Activated T-helper 1 cell treated with anti-CD3 and anti-CD28 coated beads, Interleukin-2, amount 50 U/mL, for 16 hours (primary cell): ENCODE measurements at regions not wholly inside any gene's neighbourhood (a gene's known extent, or its start where the extent isn't known, plus 50 kb on each side); places are given as distances from the start of the nearest gene placed in this dataset.
"Not testable (repeated sequence)": the region's sequence is repeated elsewhere in the genome, so short reads cannot be mapped to it uniquely, and the experiment has no call there.

Experiments used
- DNase-seq, 2 donors: peaks; one replicate each; pipeline ENCODE4 v3.0.0-alpha.2; 2020; ENCODE audit warnings: low read depth in 1 of 2, low spot score in 1 of 2

DNA sequence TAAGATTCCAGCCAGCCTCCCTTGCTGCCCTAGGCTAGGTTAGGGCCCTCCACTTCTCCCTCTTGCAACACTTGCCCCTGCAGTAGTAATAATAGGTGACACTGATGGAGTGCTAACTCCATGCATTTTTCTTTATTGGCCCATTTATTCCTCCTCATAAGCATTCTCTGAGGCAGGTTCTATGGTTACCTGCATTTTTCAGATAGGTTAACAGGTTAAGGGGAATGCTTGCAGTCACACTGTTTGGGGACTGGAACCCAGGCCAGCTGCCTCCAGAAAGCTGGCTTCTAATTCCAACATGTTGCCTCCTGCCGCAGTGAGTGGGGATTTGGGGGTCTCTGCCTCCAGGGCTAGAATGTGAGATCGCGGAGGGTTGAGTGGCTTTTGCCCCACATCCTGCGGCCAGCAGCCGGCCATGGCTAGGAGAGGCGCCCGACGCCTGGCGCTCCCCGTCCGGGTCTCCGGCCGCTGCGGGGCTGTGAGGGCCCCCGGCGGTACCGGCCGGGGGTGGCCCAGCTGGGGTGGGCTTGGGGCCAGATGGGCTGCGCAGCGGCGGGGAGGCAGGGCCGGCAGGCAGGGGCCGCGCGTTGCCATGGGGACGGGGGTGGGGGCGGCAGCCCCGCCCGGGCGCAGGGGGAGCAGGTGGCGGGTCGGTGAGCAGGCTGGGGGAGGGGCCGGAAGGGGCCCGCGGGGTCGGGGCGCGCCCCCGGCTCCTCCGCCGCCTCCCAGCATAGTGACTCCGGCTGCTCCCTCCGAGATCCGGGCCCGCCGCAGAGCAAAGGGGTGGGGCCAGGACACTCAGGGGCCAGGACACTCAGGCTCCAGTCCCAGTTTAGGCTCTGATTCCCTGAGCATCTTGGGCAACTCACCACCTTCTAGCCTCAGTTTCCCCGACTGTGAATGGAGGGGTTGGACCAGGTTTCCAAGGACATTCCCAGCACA, 68.4 kb upstream of the SSBP3 start:
- no peak for DNase-seq

DNA sequence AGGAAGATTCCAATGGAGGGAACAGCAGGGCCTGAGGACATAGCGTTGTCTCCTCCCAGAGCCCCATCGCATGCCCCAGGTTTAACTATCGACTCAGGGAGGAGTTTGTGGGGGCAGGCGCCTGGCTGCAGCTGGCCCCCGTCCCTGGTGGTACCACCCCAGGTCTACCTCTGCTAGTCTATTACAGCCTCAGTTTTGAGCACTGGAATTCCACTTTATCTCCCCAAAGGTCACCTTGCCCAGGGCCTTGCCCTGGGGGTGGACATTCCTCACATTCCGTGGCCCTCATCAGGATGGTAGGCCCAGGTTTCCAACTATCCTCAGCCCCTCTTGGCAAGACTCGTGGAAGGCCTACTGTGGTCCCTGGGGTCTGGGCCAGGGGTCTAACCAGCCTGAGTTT, 65.4 kb upstream of the SSBP3 start:
- DNase-seq = no peak

DNA sequence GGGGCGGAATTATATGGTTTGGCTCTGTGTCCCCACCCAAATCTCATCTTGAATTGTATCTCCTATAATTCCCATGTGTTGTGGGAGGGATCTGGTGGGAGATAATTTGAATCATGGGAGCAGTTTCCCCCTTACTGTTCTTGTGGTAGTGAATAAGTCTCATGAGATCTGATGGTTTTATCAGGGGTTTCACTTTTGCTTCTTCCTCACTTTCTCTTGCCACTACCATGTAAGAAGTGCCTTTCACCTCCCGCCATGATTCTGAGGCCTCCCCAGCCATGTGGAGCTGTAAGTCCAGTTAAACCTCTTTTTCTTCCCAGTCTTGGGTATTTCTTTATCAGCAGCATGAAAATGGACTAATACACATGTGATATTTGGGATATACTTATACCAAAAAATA, 63.2 kb upstream of the SSBP3 start:
- DNase-seq = not testable (repeated sequence)

- not testable (repeated sequence) for DNase-seq
Measured at GRCh38 chr1:54468288-54469084, 62.3 kb upstream of the SSBP3 start.

GRCh38 chr1:54465351-54465811, 59.2 kb upstream of the SSBP3 start:
- no peak for DNase-seq

GRCh38 chr1:54464477-54465146, 58.4 kb upstream of the SSBP3 start:
- no peak for DNase-seq

DNA sequence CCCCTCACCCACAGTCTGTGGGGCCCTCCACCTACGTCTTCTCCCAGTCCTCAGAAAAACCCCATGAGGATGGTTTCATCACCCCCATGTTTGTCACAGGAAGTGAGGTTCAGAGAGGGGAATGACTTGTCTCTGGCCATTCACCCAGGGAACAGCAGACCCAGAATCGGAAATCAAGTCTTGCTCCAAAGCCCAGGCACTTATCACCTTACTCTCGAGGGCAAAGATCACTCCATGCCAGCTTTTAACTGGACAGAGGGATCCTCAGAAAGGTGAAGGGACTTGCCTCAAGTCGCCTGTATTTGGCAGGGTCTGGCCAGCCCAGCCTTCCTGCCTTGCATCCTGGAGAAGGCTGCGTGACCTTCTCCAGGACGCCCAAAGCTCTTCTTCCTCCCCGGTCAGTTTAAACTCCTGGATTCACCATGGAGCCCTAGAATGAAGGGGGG, 57.9 kb upstream of the SSBP3 start:
- DNase-seq = no peak

- no peak for DNase-seq
Measured at GRCh38 chr1:54463259-54464030, 57.3 kb upstream of the SSBP3 start.

DNA sequence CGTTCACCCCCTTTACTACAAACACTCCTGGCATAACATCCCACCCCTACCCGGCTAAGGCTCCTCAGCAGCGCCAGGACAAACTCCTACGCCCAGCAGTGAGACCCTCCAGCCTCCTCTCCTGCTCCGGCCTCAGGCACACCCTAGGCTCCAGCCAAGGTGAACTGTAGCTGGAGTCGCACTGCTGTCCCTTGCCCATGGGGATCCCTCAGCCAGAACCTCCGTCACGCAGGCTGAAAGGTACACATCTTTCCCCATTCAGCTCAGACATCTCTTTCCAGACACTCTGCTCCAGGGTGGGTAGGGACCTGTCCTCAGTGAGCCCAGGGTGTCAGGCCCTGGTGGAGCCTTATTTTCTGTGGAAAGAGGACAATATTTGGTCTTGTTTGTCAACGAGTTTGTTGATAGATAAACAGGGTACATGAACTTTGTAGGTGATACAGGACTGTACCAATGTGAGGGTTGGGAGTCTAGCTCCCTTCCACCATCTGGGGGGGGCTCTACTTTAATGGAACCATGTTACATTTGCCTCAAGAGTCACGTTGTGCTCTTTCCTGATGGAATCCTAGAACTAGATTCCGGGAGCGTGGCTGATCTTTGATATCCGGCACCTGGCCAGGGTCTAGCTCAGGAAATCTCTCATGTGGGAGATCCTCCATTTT, 56.5 kb upstream of the SSBP3 start:
- DNase-seq = no peak

DNA sequence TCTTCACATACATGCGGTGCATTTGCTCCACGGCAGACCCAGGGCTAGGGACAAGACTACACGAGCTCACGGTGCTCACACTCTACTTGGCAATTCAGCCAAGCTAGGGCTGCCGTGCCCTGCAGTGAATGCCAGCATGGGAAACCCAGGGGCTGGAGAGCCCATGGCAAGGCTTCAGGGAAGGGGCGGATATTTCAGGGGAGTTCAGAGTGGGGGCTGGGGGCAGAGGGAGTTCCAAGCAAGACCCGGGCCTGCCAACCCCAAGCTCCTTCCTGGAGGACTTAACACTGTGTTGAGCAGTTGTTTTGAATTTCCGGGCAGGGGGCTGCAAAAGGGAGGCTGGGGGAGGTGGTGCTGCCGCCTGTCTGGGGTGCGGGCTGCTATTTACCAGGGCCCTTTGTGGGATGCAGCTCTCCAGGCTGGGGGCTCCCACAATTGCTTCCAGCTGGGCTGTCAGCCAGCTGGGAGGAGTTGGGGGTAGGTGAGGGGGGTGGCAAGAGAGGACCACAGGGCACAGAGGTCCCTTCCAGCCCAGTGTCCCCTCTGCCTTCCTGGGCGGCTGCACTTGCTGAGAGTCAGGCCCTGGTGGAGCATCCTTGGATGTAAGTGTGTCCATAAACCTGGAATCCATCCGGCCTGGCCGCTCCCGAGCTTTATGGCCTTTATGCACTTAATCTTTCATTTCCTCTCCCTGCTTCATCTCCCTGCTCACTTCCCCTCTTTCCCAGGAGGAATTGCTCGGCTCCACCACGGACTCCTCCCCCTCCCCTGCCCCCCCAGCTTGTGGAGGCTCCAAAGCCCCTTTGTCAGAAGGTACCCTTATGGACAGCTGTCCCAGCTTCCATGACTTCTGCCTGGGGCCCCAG, 55.8 kb upstream of the SSBP3 start:
- no peak for DNase-seq

DNA sequence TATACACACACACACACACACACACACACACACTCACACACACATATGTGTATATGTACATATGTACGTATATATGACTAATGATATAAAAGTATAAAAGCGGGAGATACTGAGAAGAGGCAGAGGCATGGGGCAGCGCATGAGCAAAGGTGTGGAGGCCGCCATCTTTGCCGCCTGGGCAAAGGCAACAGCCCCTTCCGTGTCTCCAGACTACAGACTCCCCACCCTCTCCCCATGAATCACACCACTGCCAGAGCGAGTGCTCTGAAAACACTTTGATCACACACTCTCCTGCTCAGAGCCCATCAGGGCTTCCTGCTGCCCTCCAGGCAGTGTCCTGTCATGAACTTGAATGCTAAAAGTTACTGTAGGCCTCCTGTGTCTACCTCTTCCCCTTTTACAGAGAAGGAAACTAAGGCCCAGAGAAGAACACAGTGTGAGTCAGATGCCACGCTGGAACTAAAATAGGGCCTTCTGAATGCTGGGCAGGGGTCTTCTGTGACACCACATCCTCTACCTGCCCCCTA, 54.7 kb upstream of the SSBP3 start:
- DNase-seq = no peak

DNA sequence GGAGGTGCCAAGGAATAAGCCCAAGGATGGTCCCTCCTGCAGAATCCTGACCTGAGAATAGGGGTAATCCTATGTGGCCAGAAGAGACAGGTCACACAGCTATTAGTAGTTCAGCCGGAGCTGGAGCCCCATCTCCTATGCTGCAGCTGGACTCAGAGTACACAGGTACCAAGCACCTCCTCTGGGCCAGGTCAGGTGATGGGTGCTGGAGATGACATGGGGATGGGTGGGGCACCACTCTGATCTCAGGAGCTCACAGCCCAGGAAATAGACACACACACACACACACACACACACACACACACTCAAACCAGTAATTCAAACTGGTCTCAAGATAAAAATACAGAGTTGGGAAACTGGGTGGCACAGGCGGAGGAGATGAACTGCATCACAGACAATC, 54.2 kb upstream of the SSBP3 start:
- DNase-seq = no peak

- DNase-seq = no peak
Measured at GRCh38 chr1:54459726-54460191, 53.6 kb upstream of the SSBP3 start.

DNA sequence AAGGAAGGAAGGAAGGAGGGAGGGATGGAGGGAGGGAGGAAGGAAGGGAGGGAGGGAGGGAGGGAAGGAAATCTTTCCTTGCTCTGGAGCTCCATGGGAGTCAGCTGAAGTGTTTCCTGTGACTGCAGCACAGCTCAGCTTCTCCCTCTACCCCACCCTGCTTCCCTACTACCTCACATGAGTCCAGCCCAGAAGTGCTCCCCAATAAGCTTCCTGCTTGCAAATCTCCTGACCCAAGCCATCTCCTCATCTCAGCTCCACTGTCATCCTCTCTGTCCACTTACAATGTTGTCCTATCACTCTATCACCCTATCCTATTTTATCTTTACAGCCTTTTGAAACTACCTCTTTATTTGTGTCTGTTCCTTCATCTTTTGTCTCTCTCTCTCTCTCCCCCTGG, 52.9 kb upstream of the SSBP3 start:
- DNase-seq = no peak

DNA sequence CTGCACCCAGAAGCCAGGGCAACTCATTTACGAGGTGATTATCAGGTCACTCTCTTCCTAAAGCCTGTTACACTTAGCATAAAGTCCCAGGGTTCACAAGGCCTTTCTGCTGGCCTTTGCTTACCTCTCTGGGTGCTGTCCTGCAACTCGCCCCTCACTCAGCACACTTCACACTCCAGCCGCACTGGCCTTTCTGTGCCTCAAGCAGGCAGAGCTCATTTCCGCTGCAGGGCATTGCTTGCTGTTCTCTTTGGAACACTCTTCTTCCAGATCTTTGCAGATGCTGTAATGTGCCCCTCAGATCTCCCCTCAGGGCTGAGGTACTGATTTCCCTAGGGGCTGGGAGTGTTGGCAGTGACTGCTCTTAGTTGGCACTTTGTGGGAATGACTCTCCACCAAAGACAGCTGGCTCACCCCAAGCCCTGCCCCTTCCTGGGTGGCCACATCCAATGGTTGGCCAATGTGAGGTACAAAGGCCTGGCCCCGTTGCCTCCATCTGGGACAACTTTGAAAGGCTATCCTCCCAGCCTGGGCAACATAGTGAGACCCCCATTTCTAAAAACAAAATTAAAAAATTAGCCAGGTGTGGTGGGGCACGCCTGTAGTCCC, 50.8 kb upstream of the SSBP3 start:
- DNase-seq = no peak

GRCh38 chr1:54456361-54456760, 50.2 kb upstream of the SSBP3 start:
- no peak for DNase-seq
